HG03457 (cell line): ENCODE measurements at regions not wholly inside any gene's neighbourhood (a gene's known extent, or its start where the extent isn't known, plus 50 kb on each side); places are given as distances from the start of the nearest gene placed in this dataset.
"Not testable (repeated sequence)": the region's sequence is repeated elsewhere in the genome, so short reads cannot be mapped to it uniquely, and the experiment has no call there.

Experiments used
- ATAC-seq: cut with Tn5 transposase; IDR thresholded peaks from one replicate; pipeline ENCODE4 v1.9.1; 2021; ENCODE audit warnings: moderate number of reproducible peaks; ENCODE audit not compliant: unreplicated experiment

DNA sequence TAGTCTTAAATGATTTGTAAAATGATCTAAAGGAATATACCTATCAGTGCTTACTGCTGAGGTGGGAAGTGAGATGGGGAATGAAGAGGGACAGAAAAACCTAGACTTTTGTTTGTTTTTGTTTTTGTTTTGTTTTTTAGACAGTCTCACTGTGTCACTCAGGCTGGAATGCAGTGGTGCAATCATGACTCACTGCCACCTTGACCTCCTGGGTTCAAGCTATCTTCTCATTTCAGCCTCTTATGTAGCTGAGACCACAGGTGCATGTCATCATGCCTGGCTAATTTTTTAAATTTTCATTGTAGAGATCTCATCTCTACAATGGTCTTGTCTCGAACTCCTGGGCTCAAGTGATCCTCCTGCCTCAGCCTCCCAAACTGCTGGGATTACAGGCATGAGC lies 116.4 kb upstream of the SEM1 start:
- ATAC-seq: no peak

DNA sequence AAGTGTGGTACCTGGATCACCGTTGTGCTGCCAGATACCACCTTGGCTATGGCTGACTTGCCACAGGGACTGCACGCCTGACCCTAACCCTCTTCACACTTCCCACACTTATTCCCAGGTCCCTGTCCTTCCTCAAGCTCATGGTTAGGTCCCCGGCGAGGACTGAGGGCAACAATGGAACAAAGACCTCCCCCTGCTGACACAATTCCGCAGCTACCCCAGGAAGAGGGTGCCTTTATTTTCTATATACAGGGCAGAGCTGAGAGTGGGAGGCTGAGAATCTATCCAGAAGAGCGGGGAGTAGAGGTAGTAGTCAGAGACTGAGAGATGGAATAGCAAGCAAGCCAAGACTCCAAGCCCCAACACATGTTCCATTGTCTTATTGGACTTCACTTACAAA lies 118.1 kb upstream of the SEM1 start:
- ATAC-seq: no peak

GRCh38 chr7:96829121-96829520 lies 119.5 kb upstream of the SEM1 start:
- ATAC-seq: not testable (repeated sequence)

GRCh38 chr7:96831446-96831845 lies 121.8 kb upstream of the SEM1 start:
- ATAC-seq: no peak

DNA sequence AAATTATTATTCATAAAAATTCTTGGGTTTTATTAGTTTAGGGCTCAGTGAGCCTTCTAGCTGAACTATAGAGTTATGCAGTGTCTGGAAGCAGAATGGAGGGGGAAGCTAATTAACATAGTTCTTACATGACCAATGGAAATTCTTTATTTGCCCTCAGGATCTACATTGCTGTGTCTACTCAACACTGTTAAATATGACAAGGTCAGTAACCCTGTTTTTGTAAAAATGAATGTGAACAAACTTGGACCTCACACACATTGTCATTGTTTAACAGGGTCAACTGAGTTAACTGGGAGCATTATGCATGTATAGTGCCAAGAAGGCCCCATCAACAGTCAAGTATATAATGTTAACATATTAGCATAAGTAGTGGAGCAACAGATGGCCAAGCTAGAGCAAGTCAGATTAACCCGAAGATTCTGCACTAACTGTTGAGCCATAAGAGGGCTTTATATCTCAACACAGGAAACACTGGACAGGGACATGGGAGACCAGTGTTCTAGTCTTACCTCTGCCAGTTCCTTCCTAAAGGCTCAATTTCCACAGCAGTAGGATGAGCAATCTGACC lies 122.5 kb upstream of the SEM1 start:
- no peak for ATAC-seq

GRCh38 chr7:96833676-96834453 lies 124.2 kb upstream of the SEM1 start:
- ATAC-seq: no peak

DNA sequence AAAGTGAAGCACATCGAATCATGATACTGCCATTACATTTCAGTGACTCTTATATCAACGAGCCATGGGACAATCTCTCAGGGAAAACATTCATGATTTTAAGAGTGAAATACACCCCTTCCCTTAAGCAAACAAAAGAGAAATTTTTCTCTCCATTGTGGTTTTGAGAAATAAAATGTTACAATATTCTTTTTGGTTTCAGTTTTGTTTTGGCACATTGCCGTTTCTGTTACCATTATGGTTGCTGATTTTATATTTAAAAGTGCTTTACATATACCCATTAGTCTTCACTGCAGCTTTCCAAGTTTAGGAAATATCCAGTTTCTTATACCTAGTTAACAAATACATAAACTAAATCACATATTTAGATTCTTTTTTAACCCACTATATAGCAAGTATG lies 126.8 kb upstream of the SEM1 start:
- no peak for ATAC-seq

DNA sequence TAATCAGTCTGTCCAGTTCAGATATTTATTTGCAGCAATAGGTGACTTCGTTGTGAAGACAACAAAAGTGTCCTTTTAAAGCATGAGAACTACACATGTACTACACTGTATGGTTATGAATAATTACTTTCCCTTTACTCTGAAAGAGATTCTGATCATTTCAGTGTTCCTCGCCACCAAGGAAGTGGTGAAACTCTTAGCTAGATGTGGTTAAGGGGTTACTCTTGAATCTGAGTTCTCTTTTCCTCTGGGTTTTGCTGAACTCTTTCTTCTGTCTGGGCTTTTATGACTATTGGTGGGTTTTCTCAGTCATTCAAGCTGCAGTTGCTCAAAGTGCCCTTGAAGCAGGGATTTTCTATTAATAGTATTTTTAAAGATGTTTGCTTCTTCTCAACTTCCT lies 127.9 kb upstream of the SEM1 start:
- peak; percentile 95 for ATAC-seq

GRCh38 chr7:96838481-96838880 lies 128.8 kb upstream of the SEM1 start:
- no peak for ATAC-seq

GRCh38 chr7:96855139-96855538 lies 145.5 kb upstream of the SEM1 start:
- ATAC-seq: no peak

DNA sequence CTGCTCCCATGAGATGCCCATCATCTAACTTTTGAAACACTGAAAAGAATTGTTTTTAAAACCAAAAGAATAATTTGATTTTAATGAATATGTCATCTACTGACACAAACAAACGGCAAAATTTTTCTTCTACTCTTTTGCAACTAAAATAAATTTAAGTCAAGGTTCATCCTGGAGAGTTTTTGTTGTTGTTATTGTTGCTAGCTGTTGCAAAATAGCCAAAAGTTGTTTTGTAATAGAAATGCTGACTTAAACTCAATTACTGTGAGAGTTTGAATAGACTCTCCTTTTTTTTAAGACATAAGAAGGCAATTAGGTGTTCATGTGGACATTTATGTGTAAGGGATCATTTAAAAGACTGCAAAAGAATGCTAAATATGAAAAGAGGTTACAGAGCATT lies 146.0 kb upstream of the SEM1 start:
- ATAC-seq: no peak

DNA sequence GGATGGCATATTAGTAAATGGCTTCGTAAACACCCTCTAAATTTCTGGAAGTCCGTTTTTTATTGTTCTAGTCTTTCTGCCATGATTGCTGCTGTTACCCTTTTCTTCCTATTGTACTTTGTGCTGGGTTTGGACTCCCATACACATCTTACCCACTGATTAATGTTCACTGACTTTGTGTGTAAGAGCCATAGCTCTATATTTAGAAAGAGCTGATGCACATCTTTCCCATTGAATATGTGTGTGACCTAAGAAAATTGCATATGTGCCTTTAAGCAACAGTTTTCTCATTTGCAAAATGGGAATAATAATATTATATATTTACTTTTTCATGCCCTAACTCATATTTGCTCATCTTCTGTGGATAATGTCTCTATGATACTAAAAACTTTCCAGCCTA lies 135.8 kb upstream of the DLX6 start:
- no peak for ATAC-seq

DNA sequence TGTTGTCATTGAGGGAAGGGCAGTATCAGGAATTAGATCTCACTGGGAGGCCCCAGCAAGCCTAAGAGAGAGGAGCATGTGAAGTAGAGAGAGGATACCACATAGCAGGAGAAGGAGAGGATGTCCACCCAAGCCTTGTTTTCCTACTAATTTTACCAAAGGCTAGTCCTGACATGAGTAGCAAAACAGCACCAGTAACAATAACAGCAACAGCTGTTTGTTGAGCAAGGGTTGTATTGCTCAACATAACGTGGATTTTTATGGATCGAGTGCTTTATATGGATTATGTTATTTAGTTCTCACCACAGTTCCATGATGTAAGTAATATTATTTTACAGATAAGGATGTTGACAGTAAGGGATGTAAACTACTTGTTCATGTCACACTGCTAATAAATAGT lies 135.2 kb upstream of the DLX6 start:
- no peak for ATAC-seq

GRCh38 chr7:96870934-96871333 lies 134.4 kb upstream of the DLX6 start:
- no peak for ATAC-seq

DNA sequence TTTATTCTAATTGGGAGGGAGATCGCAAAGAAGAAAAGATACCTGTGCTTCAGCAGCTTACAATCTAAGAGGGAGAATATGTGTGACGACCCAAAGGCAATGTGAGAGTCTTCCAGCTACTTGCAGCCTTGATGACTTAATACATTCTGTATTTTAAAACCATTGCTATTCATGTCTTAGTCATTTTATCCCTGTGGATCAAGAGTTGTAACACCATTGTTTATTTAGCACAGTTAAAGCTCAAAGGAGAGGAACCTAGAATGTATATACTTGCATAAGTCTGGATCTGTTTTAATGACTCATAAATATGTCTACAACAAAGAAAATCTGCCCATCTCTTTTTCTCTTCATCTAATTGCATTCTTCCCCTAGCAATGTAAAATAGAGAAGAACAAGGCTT lies 117.9 kb upstream of the DLX6 start:
- no peak for ATAC-seq

- no peak for ATAC-seq
These were observed 106.2 kb upstream of the DLX6 start for GRCh38 chr7:96899108-96899507.

- ATAC-seq: no peak
These were observed 103.4 kb upstream of the DLX6 start for GRCh38 chr7:96901822-96902445.

- no peak for ATAC-seq
These were observed 101.4 kb upstream of the DLX6 start for GRCh38 chr7:96903906-96904305.

- ATAC-seq: no peak
These were observed 94.9 kb upstream of the DLX6 start for GRCh38 chr7:96910486-96910885.

DNA sequence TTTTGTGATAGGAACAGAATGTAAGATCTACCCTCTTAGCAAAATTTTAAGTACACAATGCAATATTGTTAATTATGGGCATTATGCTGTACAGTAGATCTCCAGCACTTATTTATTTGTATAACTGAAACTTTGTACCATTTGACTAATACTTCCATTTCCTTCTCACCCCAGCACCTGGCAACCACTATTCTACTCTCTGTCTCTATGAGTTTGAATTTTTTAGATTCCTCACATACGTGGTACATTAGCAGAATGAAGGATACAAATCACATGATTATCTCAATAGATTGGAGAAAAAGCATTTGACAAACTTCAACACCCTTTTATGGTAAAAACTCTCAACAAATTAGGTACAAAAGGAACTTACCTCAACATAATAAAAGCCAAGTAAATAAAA lies 90.3 kb upstream of the DLX6 start:
- ATAC-seq: no peak

- ATAC-seq: no peak
These were observed 85.3 kb upstream of the DLX6 start for GRCh38 chr7:96920064-96920463.

GRCh38 chr7:96920713-96921112 lies 84.6 kb upstream of the DLX6 start:
- ATAC-seq: no peak
